B cell (primary cell): ENCODE measurements at regions not wholly inside any gene's neighbourhood (a gene's known extent, or its start where the extent isn't known, plus 50 kb on each side); places are given as distances from the start of the nearest gene placed in this dataset.
"Not testable (repeated sequence)": the region's sequence is repeated elsewhere in the genome, so short reads cannot be mapped to it uniquely, and the experiment has no call there.

Source experiments
- ATAC-seq: fragments of 200-7000 bp; cut with Tn5 transposase; one replicate; pipeline ENCODE4 v1.10.0; 2021; ENCODE audit warnings: low read depth, mild to moderate bottlenecking, moderate number of reproducible peaks, moderate library complexity
- CTCF ChIA-PET: fragments of 350-600 bp; sonication (Branson Sonifier 250); formaldehyde crosslinking; loops from one replicate; lab custom pipeline; 2021; ENCODE audit warnings: antibody characterized with exemption, inconsistent platforms; lab: Charles Lee
- POLR2A ChIA-PET: fragments of 350-600 bp; sonication (Branson Sonifier 250); formaldehyde crosslinking; loops from one replicate; lab custom pipeline; 2021; ENCODE audit warnings: antibody characterized with exemption; lab: Charles Lee
- DNase-seq: peaks from one replicate; pipeline ENCODE4 v3.0.0; 2013
- H2AFZ ChIP-seq: 2 replicates; pipeline ENCODE4 v1.6.1; 2012; ENCODE audit warnings: mild to moderate bottlenecking, low read depth, low read length; ENCODE audit not compliant: insufficient read depth, poor library complexity, severe bottlenecking
- H3K27ac ChIP-seq, 2 donors: 1 replicate in 1 of 2; 2 replicates in 1 of 2; pipeline ENCODE4 v1.5.1; 2012 to 2013; ENCODE audit warnings: low read length in 2 of 2, mild to moderate bottlenecking in 2 of 2, moderate library complexity in 1 of 2
- H3K27me3 ChIP-seq, 4 experiments: fragments of 200-600 bp in 1 of 4; sonication (generic) in 1 of 4; replicated peaks in 1 of 4; 1 replicate in 2 of 4; 2 replicates in 2 of 4; pipeline versions ENCODE4 v1.6.1 to v1.7.0; 2013 to 2016; ENCODE audit warnings: low read length in 3 of 4, mild to moderate bottlenecking in 2 of 4, mixed read lengths in 1 of 4, moderate library complexity in 1 of 4; ENCODE audit not compliant: insufficient read depth in 4 of 4, control insufficient read depth in 3 of 4; ENCODE audit errors: control extremely low read depth in 1 of 4
- H3K36me3 ChIP-seq, 2 experiments: replicated peaks in 1 of 2; 1 replicate in 1 of 2; 2 replicates in 1 of 2; pipeline versions ENCODE4 v1.6.1 to v1.7.1; 2013; ENCODE audit warnings: low read length in 1 of 2; ENCODE audit not compliant: insufficient read depth in 2 of 2, control insufficient read depth in 1 of 2; ENCODE audit errors: control extremely low read depth in 1 of 2, extremely low read depth in 1 of 2
- H3K4me1 ChIP-seq, 2 donors: fragments of 200-600 bp in 1 of 2; sonication (generic) in 1 of 2; 1 replicate in 1 of 2; 2 replicates in 1 of 2; pipeline versions ENCODE4 v1.5.1 to v1.6.1; 2013 to 2017; ENCODE audit warnings: low read length in 2 of 2; ENCODE audit not compliant: control insufficient read depth in 2 of 2, insufficient read depth in 2 of 2
- H3K4me2 ChIP-seq: replicated peaks from 2 replicates; pipeline ENCODE3; 2012; ENCODE audit warnings: mild to moderate bottlenecking, low read depth, low read length; ENCODE audit not compliant: poor library complexity, severe bottlenecking
- H3K4me3 ChIP-seq, 5 experiments: fragments of 200-600 bp in 1 of 5; sonication (generic) in 1 of 5; 1 replicate in 3 of 5; 2 replicates in 2 of 5; pipeline versions ENCODE4 v1.5.1 to v1.7.0; 2011 to 2016; ENCODE audit warnings: low read length in 4 of 5, mild to moderate bottlenecking in 4 of 5, low read depth in 2 of 5, control low read depth in 1 of 5, moderate library complexity in 1 of 5; ENCODE audit not compliant: insufficient read depth in 1 of 5; ENCODE audit errors: control extremely low read depth in 1 of 5, extremely low read depth in 1 of 5
- H3K79me2 ChIP-seq: fragments of 200-600 bp; sonication (generic); one replicate; pipeline ENCODE4 v1.6.0; 2016; ENCODE audit warnings: low read length; ENCODE audit not compliant: control insufficient read depth, insufficient read depth
- H3K9ac ChIP-seq: fragments of 200-600 bp; sonication (generic); 2 replicates; pipeline ENCODE4 v1.6.1; 2017; ENCODE audit warnings: mild to moderate bottlenecking, low read length, moderate library complexity
- H3K9me3 ChIP-seq, 3 donors: one replicate each; pipeline versions ENCODE4 v1.6.1 to v1.7.1; 2013; ENCODE audit warnings: low read length in 2 of 3; ENCODE audit not compliant: control insufficient read depth in 2 of 3, insufficient read depth in 1 of 3; ENCODE audit errors: control extremely low read depth in 1 of 3
- H4K20me1 ChIP-seq: 2 replicates; pipeline ENCODE4 v1.6.0; 2012; ENCODE audit warnings: mild to moderate bottlenecking, low read length; ENCODE audit not compliant: insufficient read depth, control insufficient read depth, poor library complexity, severe bottlenecking
- H3K27ac Mint-ChIP-seq: one replicate; pipeline ENCODE4 v1.8.0; 2021; ENCODE audit warnings: mixed read lengths
- H3K27me3 Mint-ChIP-seq: one replicate; pipeline ENCODE4 v1.8.0; 2021; ENCODE audit warnings: mixed read lengths
- H3K4me1 Mint-ChIP-seq: one replicate; pipeline ENCODE4 v1.8.0; 2021; ENCODE audit warnings: mixed read lengths
- H3K4me3 Mint-ChIP-seq: one replicate; pipeline ENCODE4 v1.8.0; 2021; ENCODE audit warnings: mixed read lengths
- H3K9me3 Mint-ChIP-seq: one replicate; pipeline ENCODE4 v1.8.0; 2022; ENCODE audit warnings: mixed read lengths; ENCODE audit not compliant: insufficient read depth
- EZH2 ChIP-seq: IDR thresholded peaks from 2 replicates; pipeline ENCODE4 v1.6.1; 2012; ENCODE audit warnings: borderline replicate concordance, low read depth, mild to moderate bottlenecking, moderate library complexity, low read length; ENCODE audit not compliant: insufficient read depth, poor library complexity, severe bottlenecking
- WGBS: methylation state at CpG from one replicate; pipeline ENCODE4 v1.1.5; 2013; ENCODE audit warnings: missing lambda C conversion rate; ENCODE audit not compliant: insufficient coverage; 5-methylcytosine and 5-hydroxymethylcytosine counted together
- intact Hi-C: fragments of 100-400 bp; cut with micrococcal nuclease; formaldehyde crosslinking; loops from one replicate; pipeline ENCODE4 v1.10.0; 2022
- TF ChIP-seq, protein P1 (sequence below): fragments of 200-600 bp; IDR thresholded peaks from one replicate; pipeline ENCODE4 v1.8.0; 2022; ENCODE audit warnings: antibody characterized with exemption, mild to moderate bottlenecking

DNA sequence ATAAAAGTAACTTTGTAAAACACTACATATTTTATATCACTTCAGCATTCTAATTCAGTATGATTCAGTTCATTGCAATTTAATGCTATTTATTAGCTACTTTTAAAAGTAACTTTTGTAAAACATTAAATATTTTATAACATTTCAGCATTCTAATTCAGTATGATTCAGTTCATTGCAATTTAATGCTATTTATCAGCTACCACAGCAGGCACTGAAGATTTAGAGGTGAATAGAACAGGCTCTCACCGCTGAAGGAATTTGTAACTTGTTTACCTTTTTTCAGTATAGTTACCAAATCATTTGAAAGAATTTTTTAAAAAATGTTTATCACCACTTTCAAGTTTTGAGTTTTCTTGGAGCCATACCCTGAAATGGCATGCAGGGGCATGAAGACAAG is 266.4 kb upstream of the DAB2 start:
- H3K4me3 Mint-ChIP-seq = no peak overlapping the region
- POLR2A ChIA-PET = no interaction called here
- H3K9ac ChIP-seq = no peak overlapping the region
- DNase-seq (no peak), ATAC-seq (no peak)
- no peak overlapping the region for H3K27ac ChIP-seq
- H3K27me3 Mint-ChIP-seq = peaks cover 18% of the 10 kb centered on the region
- H3K4me1 ChIP-seq = no peaks in the 10 kb centered on the region
- no peaks in the 10 kb centered on the region for H3K36me3 ChIP-seq
- no peaks in the 10 kb centered on the region for H3K79me2 ChIP-seq
- H3K4me3 ChIP-seq = no peak overlapping the region
- CTCF ChIA-PET = no interaction called here
- peaks cover 0 to 5% (median 0%) of the 10 kb centered on the region in 4 experiments for H3K27me3 ChIP-seq
- no CpG with 5 or more reads among the region's 1 CpG for WGBS
- H3K27ac Mint-ChIP-seq = no peak overlapping the region
- H3K4me1 Mint-ChIP-seq = no peaks in the 10 kb centered on the region
- intact Hi-C loops = no loop called here
- no peak overlapping the region for H2AFZ ChIP-seq
- no peaks in the 10 kb centered on the region for H3K9me3 Mint-ChIP-seq
- TF ChIP-seq EZH2 = no peak
- TF ChIP-seq, protein P1, sequence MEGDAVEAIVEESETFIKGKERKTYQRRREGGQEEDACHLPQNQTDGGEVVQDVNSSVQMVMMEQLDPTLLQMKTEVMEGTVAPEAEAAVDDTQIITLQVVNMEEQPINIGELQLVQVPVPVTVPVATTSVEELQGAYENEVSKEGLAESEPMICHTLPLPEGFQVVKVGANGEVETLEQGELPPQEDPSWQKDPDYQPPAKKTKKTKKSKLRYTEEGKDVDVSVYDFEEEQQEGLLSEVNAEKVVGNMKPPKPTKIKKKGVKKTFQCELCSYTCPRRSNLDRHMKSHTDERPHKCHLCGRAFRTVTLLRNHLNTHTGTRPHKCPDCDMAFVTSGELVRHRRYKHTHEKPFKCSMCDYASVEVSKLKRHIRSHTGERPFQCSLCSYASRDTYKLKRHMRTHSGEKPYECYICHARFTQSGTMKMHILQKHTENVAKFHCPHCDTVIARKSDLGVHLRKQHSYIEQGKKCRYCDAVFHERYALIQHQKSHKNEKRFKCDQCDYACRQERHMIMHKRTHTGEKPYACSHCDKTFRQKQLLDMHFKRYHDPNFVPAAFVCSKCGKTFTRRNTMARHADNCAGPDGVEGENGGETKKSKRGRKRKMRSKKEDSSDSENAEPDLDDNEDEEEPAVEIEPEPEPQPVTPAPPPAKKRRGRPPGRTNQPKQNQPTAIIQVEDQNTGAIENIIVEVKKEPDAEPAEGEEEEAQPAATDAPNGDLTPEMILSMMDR = no peak
- H4K20me1 ChIP-seq = no peaks in the 10 kb centered on the region
- no peak overlapping the region for H3K4me2 ChIP-seq
- H3K9me3 ChIP-seq = peaks cover 0 to 7% (median 0%) of the 10 kb centered on the region in 3 donors

DNA sequence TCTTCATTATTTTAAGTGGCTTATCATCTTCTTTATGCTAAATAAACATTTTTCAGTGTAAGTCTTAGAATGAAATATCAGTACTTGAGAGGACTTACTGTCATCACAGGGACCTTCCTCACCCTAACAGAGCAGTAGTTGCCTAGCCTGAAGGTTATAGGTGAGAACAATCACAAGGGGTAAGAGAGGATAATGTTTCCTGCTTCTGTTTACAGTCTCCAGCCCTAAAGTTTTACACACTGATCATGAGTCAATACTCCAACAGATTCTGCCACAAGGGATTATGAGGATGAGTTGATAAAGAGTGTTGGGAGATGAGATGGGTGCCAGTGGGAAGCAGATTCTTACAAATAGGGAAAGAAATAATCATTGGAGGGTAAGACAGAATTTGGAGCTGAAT is 265.1 kb upstream of the DAB2 start:
- CTCF ChIA-PET = interaction anchor here (0.6 kb wide), 1 partner anchor 24 kb away, joined by 3 read pairs; no protein-coding TSS in a partner anchor
- H3K9ac ChIP-seq = no peak overlapping the region
- peaks cover 0 to 5% (median 0%) of the 10 kb centered on the region in 4 experiments for H3K27me3 ChIP-seq
- DNase-seq (no peak), ATAC-seq (no peak)
- POLR2A ChIA-PET = no interaction called here
- no peaks in the 10 kb centered on the region for H3K79me2 ChIP-seq
- Mint-ChIP-seq H3K27ac (no peak overlapping the region), H3K4me3 (no peak overlapping the region), H3K27me3 (peaks cover 15% of the 10 kb centered on the region), H3K9me3 (no peaks in the 10 kb centered on the region), H3K4me1 (no peaks in the 10 kb centered on the region)
- intact Hi-C loops = no loop called here
- peaks cover 0 to 7% (median 0%) of the 10 kb centered on the region in 3 donors for H3K9me3 ChIP-seq
- H3K4me3 ChIP-seq = no peak overlapping the region
- no peaks in the 10 kb centered on the region for H4K20me1 ChIP-seq
- H3K4me2 ChIP-seq = no peak overlapping the region
- H3K4me1 ChIP-seq = no peaks in the 10 kb centered on the region
- no peak overlapping the region for H2AFZ ChIP-seq
- H3K27ac ChIP-seq = no peak overlapping the region
- TF ChIP-seq, protein P1 = no peak
- no peak for TF ChIP-seq EZH2
- H3K36me3 ChIP-seq = no peaks in the 10 kb centered on the region

DNA sequence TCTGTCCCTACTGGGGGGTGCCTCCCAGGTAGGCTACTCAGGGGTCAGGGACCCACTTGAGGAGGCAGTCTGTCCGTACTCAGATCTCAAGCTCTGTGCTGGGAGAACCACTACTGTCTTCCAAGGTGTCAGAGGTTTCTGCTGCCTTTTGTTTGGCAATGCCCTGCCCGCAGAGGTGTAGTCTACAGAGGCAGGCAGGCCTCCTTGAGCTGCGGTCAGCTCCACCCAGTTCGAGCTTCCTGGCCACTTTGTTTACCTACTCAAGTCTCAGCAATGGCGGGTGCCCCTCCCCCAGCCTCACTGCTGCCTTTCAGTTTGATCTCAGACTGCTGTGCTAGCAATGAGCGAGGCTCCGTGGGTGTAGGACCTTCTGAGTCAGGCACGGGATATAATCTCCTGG is 263.1 kb upstream of the DAB2 start:
- H3K9me3 Mint-ChIP-seq, H3K27ac ChIP-seq, H3K36me3 ChIP-seq, H3K27ac Mint-ChIP-seq, H4K20me1 ChIP-seq, H3K4me2 ChIP-seq, H3K79me2 ChIP-seq, POLR2A ChIA-PET, H3K27me3 Mint-ChIP-seq, H3K27me3 ChIP-seq, H2AFZ ChIP-seq, H3K4me1 ChIP-seq, H3K9me3 ChIP-seq, H3K4me3 ChIP-seq, intact Hi-C loops, H3K4me3 Mint-ChIP-seq, CTCF ChIA-PET, DNase-seq, H3K4me1 Mint-ChIP-seq, H3K9ac ChIP-seq, ATAC-seq: not testable (repeated sequence)
- WGBS = 83% methylated on average over 7 of the region's 8 CpGs
